ENCODE measurements at regions not wholly inside any gene's neighbourhood (a gene's known extent, or its start where the extent isn't known, plus 50 kb on each side); places are given as distances from the start of the nearest gene placed in this dataset.
A peak's percentile ranks its signal among the peaks of the same experiment; 100 is the strongest.
"Not testable (repeated sequence)": the region's sequence is repeated elsewhere in the genome, so short reads cannot be mapped to it uniquely, and the experiment has no call there.

GRCh38 chrX:82748906-82749505, 759.1 kb upstream of the POU3F4 start:
- Histone ChIP-seq H3K36me3 (ENCODE audit: control insufficient read depth in 2 of 2, insufficient read depth in 2 of 2, low read length in 1 of 2) (no peaks in the 10 kb centered on the region), H3K4me3 (ENCODE audit: low read depth in 1 of 2, low read length in 2 of 2) (no peak overlapping the region), H3K9me3 (ENCODE audit: control insufficient read depth in 2 of 2, insufficient read depth in 1 of 2, low read depth in 1 of 2, low read length in 1 of 2) (no peaks in the 10 kb centered on the region), H3K4me1 (ENCODE audit: control insufficient read depth in 2 of 2, insufficient read depth in 2 of 2, low read length in 1 of 2) (no peaks in the 10 kb centered on the region), H3K27me3 (ENCODE audit: control insufficient read depth in 1 of 2, insufficient read depth in 2 of 2, low read length in 2 of 2) (no peaks in the 10 kb centered on the region), H3K27ac (ENCODE audit: low read depth in 2 of 2, low read length in 1 of 2) (no peak overlapping the region)
- 33 to 53% methylated on average over 2 of the region's 2 CpGs for WGBS, 2 donors

- no peaks in the 10 kb centered on the region for H3K36me3 ChIP-seq (ENCODE audit: control insufficient read depth in 2 of 2, insufficient read depth in 2 of 2, low read length in 1 of 2)
- WGBS, 2 donors = 50 to 68% methylated on average over 6 of the region's 6 CpGs
- no peaks in the 10 kb centered on the region for H3K9me3 ChIP-seq (ENCODE audit: control insufficient read depth in 2 of 2, insufficient read depth in 1 of 2, low read depth in 1 of 2, low read length in 1 of 2)
- no peak overlapping the region for H3K4me3 ChIP-seq (ENCODE audit: low read depth in 1 of 2, low read length in 2 of 2)
- H3K27me3 ChIP-seq (ENCODE audit: control insufficient read depth in 1 of 2, insufficient read depth in 2 of 2, low read length in 2 of 2) = no peaks in the 10 kb centered on the region
- H3K4me1 ChIP-seq (ENCODE audit: control insufficient read depth in 2 of 2, insufficient read depth in 2 of 2, low read length in 1 of 2) = no peaks in the 10 kb centered on the region
- H3K27ac ChIP-seq (ENCODE audit: low read depth in 2 of 2, low read length in 1 of 2) = no peak overlapping the region
Observed at GRCh38 chrX:82756272-82756671, 751.8 kb upstream of the POU3F4 start.

GRCh38 chrX:82757614-82758013, 750.5 kb upstream of the POU3F4 start:
- Histone ChIP-seq H3K9me3 (ENCODE audit: control insufficient read depth in 2 of 2, insufficient read depth in 1 of 2, low read depth in 1 of 2, low read length in 1 of 2) (no peaks in the 10 kb centered on the region), H3K4me3 (ENCODE audit: low read depth in 1 of 2, low read length in 2 of 2) (peak overlapping the region in 1 of 2 donors; percentile 19), H3K4me1 (ENCODE audit: control insufficient read depth in 2 of 2, insufficient read depth in 2 of 2, low read length in 1 of 2) (no peaks in the 10 kb centered on the region), H3K27ac (ENCODE audit: low read depth in 2 of 2, low read length in 1 of 2) (peak overlapping the region in 1 of 2 donors; percentile 47), H3K36me3 (ENCODE audit: control insufficient read depth in 2 of 2, insufficient read depth in 2 of 2, low read length in 1 of 2) (no peaks in the 10 kb centered on the region), H3K27me3 (ENCODE audit: control insufficient read depth in 1 of 2, insufficient read depth in 2 of 2, low read length in 2 of 2) (no peaks in the 10 kb centered on the region)
- 31 to 36% methylated on average over 3 of the region's 3 CpGs for WGBS, 2 donors

- H3K9me3 ChIP-seq (ENCODE audit: control insufficient read depth in 2 of 2, insufficient read depth in 1 of 2, low read depth in 1 of 2, low read length in 1 of 2) = no peaks in the 10 kb centered on the region
- H3K27ac ChIP-seq (ENCODE audit: low read depth in 2 of 2, low read length in 1 of 2) = no peak overlapping the region
- no peaks in the 10 kb centered on the region for H3K4me1 ChIP-seq (ENCODE audit: control insufficient read depth in 2 of 2, insufficient read depth in 2 of 2, low read length in 1 of 2)
- no peaks in the 10 kb centered on the region for H3K36me3 ChIP-seq (ENCODE audit: control insufficient read depth in 2 of 2, insufficient read depth in 2 of 2, low read length in 1 of 2)
- H3K4me3 ChIP-seq (ENCODE audit: low read depth in 1 of 2, low read length in 2 of 2) = no peak overlapping the region
- H3K27me3 ChIP-seq (ENCODE audit: control insufficient read depth in 1 of 2, insufficient read depth in 2 of 2, low read length in 2 of 2) = no peaks in the 10 kb centered on the region
- WGBS, 2 donors = 66 to 81% methylated on average over 2 of the region's 2 CpGs
Observed at GRCh38 chrX:82764521-82764920, 743.6 kb upstream of the POU3F4 start.

GRCh38 chrX:82765811-82766210, 742.3 kb upstream of the POU3F4 start:
- Histone ChIP-seq H3K27me3 (ENCODE audit: control insufficient read depth in 1 of 2, insufficient read depth in 2 of 2, low read length in 2 of 2) (no peaks in the 10 kb centered on the region), H3K4me3 (ENCODE audit: low read depth in 1 of 2, low read length in 2 of 2) (no peak overlapping the region), H3K27ac (ENCODE audit: low read depth in 2 of 2, low read length in 1 of 2) (no peak overlapping the region), H3K4me1 (ENCODE audit: control insufficient read depth in 2 of 2, insufficient read depth in 2 of 2, low read length in 1 of 2) (no peaks in the 10 kb centered on the region), H3K9me3 (ENCODE audit: control insufficient read depth in 2 of 2, insufficient read depth in 1 of 2, low read depth in 1 of 2, low read length in 1 of 2) (no peaks in the 10 kb centered on the region), H3K36me3 (ENCODE audit: control insufficient read depth in 2 of 2, insufficient read depth in 2 of 2, low read length in 1 of 2) (no peaks in the 10 kb centered on the region)
- 65 to 74% methylated on average over 1 of the region's 1 CpG for WGBS, 2 donors

GRCh38 chrX:82775426-82775825, 732.7 kb upstream of the POU3F4 start:
- H3K36me3 ChIP-seq (ENCODE audit: control insufficient read depth in 2 of 2, insufficient read depth in 2 of 2, low read length in 1 of 2) = no peaks in the 10 kb centered on the region
- 60 to 63% methylated on average over 3 of the region's 3 CpGs for WGBS, 2 donors
- H3K4me1 ChIP-seq (ENCODE audit: control insufficient read depth in 2 of 2, insufficient read depth in 2 of 2, low read length in 1 of 2) = no peaks in the 10 kb centered on the region
- H3K27ac ChIP-seq (ENCODE audit: low read depth in 2 of 2, low read length in 1 of 2) = no peak overlapping the region
- H3K4me3 ChIP-seq (ENCODE audit: low read depth in 1 of 2, low read length in 2 of 2) = no peak overlapping the region
- H3K27me3 ChIP-seq (ENCODE audit: control insufficient read depth in 1 of 2, insufficient read depth in 2 of 2, low read length in 2 of 2) = no peaks in the 10 kb centered on the region
- peaks cover 0 to 3% of the 10 kb centered on the region in 2 donors for H3K9me3 ChIP-seq (ENCODE audit: control insufficient read depth in 2 of 2, insufficient read depth in 1 of 2, low read depth in 1 of 2, low read length in 1 of 2)

GRCh38 chrX:82782014-82782413, 726.1 kb upstream of the POU3F4 start:
- Histone ChIP-seq H3K36me3 (ENCODE audit: control insufficient read depth in 2 of 2, insufficient read depth in 2 of 2, low read length in 1 of 2) (no peaks in the 10 kb centered on the region), H3K27ac (ENCODE audit: low read depth in 2 of 2, low read length in 1 of 2) (no peak overlapping the region), H3K27me3 (ENCODE audit: control insufficient read depth in 1 of 2, insufficient read depth in 2 of 2, low read length in 2 of 2) (no peaks in the 10 kb centered on the region), H3K9me3 (ENCODE audit: control insufficient read depth in 2 of 2, insufficient read depth in 1 of 2, low read depth in 1 of 2, low read length in 1 of 2) (peaks cover 3 to 5% of the 10 kb centered on the region in 2 donors), H3K4me1 (ENCODE audit: control insufficient read depth in 2 of 2, insufficient read depth in 2 of 2, low read length in 1 of 2) (no peaks in the 10 kb centered on the region), H3K4me3 (ENCODE audit: low read depth in 1 of 2, low read length in 2 of 2) (no peak overlapping the region)
- 60 to 67% methylated on average over 4 of the region's 4 CpGs for WGBS, 2 donors

- not testable (repeated sequence) for H3K9me3 ChIP-seq (ENCODE audit: control insufficient read depth in 2 of 2, insufficient read depth in 1 of 2, low read depth in 1 of 2, low read length in 1 of 2); H3K36me3 ChIP-seq (ENCODE audit: control insufficient read depth in 2 of 2, insufficient read depth in 2 of 2, low read length in 1 of 2); H3K4me1 ChIP-seq (ENCODE audit: control insufficient read depth in 2 of 2, insufficient read depth in 2 of 2, low read length in 1 of 2); H3K27me3 ChIP-seq (ENCODE audit: control insufficient read depth in 1 of 2, insufficient read depth in 2 of 2, low read length in 2 of 2); H3K27ac ChIP-seq (ENCODE audit: low read depth in 2 of 2, low read length in 1 of 2); H3K4me3 ChIP-seq (ENCODE audit: low read depth in 1 of 2, low read length in 2 of 2)
- 78 to 79% methylated on average over 5 of the region's 5 CpGs for WGBS, 2 donors
Observed at GRCh38 chrX:82812902-82813301, 695.2 kb upstream of the POU3F4 start.

GRCh38 chrX:82813671-82814078, 694.4 kb upstream of the POU3F4 start:
- no peaks in the 10 kb centered on the region for H3K27me3 ChIP-seq (ENCODE audit: control insufficient read depth in 1 of 2, insufficient read depth in 2 of 2, low read length in 2 of 2)
- H3K4me1 ChIP-seq (ENCODE audit: control insufficient read depth in 2 of 2, insufficient read depth in 2 of 2, low read length in 1 of 2) = no peaks in the 10 kb centered on the region
- WGBS, 2 donors = 25% methylated on average over 1 of the region's 1 CpG
- H3K4me3 ChIP-seq (ENCODE audit: low read depth in 1 of 2, low read length in 2 of 2) = no peak overlapping the region
- no peaks in the 10 kb centered on the region for H3K9me3 ChIP-seq (ENCODE audit: control insufficient read depth in 2 of 2, insufficient read depth in 1 of 2, low read depth in 1 of 2, low read length in 1 of 2)
- H3K36me3 ChIP-seq (ENCODE audit: control insufficient read depth in 2 of 2, insufficient read depth in 2 of 2, low read length in 1 of 2) = no peaks in the 10 kb centered on the region
- no peak overlapping the region for H3K27ac ChIP-seq (ENCODE audit: low read depth in 2 of 2, low read length in 1 of 2)

GRCh38 chrX:82816001-82816400, 692.1 kb upstream of the POU3F4 start:
- WGBS, 2 donors = 58 to 64% methylated on average over 3 of the region's 3 CpGs
- Histone ChIP-seq H3K36me3 (ENCODE audit: control insufficient read depth in 2 of 2, insufficient read depth in 2 of 2, low read length in 1 of 2) (no peaks in the 10 kb centered on the region), H3K27me3 (ENCODE audit: control insufficient read depth in 1 of 2, insufficient read depth in 2 of 2, low read length in 2 of 2) (no peaks in the 10 kb centered on the region), H3K4me1 (ENCODE audit: control insufficient read depth in 2 of 2, insufficient read depth in 2 of 2, low read length in 1 of 2) (no peaks in the 10 kb centered on the region), H3K27ac (ENCODE audit: low read depth in 2 of 2, low read length in 1 of 2) (no peak overlapping the region), H3K9me3 (ENCODE audit: control insufficient read depth in 2 of 2, insufficient read depth in 1 of 2, low read depth in 1 of 2, low read length in 1 of 2) (no peaks in the 10 kb centered on the region), H3K4me3 (ENCODE audit: low read depth in 1 of 2, low read length in 2 of 2) (no peak overlapping the region)
